Hematopoietic multipotent progenitor cell treated with erythropoietin and hydrocortisone succinate and interleukin-3 and kit ligand, for 8 days (in vitro differentiated cells): ENCODE measurements at regions not wholly inside any gene's neighbourhood (a gene's known extent, or its start where the extent isn't known, plus 50 kb on each side); places are given as distances from the start of the nearest gene placed in this dataset.

Experiments used
- DNase-seq: peaks from one replicate; pipeline ENCODE4 v3.0.0-alpha.2; 2015

DNA sequence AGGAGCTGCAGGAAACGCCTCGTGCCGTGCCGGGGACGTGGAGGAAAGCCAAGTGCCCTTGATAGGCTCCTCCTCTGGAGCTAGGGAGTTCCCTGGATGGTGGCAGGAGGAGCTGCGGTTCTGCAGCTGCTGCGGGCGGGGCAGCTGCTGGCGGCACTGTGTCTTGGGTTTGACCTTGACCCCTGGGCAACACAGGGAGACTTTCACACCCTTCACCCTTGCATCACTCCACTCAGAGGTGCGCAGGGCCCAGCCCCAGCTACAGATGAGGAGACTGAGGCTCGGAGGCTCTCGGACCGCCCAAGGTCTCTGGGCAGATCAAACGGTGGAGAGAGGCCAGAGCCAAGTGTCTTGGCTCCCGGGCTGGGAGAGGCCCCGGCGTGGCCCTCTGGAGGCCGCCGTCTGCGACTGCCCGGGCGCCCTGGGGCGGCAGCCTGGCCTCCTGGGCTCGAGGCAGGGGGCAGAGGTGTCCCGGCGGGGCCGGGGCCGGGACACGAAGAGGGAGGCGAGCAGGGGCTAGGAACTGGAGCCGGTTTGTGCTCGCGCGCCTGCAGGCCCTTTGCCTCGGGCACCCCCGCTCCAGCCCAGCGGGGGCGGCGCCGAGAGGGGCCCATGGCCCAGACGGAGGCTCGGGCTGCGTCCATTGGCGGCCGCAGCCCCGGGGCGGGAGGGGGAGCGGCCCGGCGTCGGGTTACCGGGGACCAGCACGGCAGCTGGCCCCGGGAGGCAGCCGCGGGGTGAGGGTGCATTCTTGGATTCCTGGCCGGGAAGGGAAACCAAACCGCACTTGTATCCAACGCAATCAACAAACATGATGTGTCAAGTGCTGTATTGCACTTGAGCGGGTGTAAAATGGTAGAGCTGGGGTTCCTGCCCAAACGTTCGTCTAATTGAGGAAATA lies 129.6 kb upstream of the SLC1A4 start:
- peak; percentile 63 for DNase-seq

- no peak for DNase-seq
These were observed 128.8 kb upstream of the SLC1A4 start for GRCh38 chr2:64860276-64860885.

- no peak for DNase-seq
These were observed 128.3 kb upstream of the SLC1A4 start for GRCh38 chr2:64860936-64861335.

- DNase-seq, result no peak
These were observed 127.5 kb upstream of the SLC1A4 start for GRCh38 chr2:64861452-64862397.

DNA sequence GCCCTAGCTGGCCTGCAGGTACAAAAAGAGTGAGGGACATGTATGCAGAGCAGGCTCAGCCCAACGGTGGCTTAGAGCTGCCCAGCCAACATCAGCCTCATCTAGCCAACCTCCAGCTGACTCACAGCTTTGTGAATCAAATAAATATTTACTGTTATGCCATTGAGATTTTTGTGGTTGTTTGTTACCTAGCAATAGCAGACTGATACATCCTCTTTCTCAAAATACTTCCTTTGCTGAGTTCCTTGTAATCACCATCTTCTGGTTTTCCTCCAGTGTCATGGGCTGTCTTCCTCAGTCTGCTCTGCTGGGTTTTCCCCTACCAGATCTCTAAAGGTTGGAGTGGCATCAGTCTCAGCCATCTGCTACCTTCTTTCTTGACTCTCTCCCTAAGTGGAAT lies 126.6 kb upstream of the SLC1A4 start:
- no peak for DNase-seq

- DNase-seq, result no peak
These were observed 125.9 kb upstream of the SLC1A4 start for GRCh38 chr2:64863097-64863820.

DNA sequence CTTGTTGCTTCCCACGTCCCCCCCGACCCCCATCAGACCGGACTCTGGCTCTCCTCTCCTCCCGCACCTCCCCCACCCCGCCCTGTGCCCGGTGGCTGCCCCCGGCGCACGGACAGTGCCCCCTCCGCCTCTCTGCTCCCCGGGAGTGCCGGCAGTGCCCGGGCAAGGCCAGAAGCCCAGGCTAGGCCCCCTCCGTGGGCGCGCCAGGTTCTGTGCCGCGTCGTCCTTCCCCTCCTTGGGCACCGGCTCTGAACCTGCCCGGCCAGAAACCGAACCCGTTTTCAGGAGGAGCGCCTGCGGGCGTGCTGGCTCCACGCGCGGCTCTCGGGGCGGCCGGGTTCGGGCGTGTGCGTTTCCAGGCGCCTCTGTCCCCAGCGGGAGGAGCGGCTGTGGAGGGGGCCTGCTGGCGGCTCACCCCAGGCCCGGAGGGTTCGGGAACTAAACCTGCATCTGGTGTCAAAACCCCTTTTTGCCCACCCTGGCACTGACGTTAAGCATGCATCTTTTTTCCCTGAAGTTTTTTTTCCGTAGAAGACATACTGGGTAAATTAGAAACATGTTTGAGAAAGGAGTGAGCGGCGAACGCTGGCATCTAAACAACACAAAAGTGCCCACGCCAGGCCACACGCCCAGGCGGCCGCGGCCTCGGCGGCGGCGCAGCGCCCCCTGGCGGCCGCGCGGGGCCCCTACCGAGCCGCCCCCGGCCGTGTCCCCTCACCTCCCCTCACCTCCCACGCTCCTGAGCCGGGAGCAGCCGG lies 123.9 kb upstream of the SLC1A4 start:
- DNase-seq, result peak; percentile 61

DNA sequence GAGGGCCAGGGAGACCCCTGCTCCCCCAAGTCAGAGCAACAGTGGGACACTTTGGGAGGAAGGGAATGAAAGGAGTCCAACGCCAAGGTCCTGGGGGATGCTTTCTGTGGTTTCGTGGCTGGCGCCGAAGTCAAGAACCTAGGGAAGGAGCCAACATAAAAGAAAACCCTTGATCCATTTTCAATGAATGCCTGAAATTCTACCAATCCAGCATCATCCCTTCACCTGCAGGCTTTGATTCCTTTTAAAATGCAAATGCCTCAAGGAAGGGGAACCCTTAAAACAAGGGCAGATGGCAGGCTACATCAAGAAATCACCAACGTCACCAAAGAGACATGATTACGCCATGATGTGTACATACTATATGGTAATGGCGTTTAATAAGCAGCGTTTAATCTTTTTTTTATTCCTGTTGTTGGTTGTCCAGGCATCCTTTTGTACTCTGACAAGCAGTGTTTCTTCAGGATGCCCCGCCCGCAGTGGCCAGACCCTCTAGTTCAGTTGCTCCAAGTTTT lies 123.3 kb upstream of the SLC1A4 start:
- DNase-seq, result no peak

GRCh38 chr2:64866797-64867196 lies 122.4 kb upstream of the SLC1A4 start:
- no peak for DNase-seq

DNA sequence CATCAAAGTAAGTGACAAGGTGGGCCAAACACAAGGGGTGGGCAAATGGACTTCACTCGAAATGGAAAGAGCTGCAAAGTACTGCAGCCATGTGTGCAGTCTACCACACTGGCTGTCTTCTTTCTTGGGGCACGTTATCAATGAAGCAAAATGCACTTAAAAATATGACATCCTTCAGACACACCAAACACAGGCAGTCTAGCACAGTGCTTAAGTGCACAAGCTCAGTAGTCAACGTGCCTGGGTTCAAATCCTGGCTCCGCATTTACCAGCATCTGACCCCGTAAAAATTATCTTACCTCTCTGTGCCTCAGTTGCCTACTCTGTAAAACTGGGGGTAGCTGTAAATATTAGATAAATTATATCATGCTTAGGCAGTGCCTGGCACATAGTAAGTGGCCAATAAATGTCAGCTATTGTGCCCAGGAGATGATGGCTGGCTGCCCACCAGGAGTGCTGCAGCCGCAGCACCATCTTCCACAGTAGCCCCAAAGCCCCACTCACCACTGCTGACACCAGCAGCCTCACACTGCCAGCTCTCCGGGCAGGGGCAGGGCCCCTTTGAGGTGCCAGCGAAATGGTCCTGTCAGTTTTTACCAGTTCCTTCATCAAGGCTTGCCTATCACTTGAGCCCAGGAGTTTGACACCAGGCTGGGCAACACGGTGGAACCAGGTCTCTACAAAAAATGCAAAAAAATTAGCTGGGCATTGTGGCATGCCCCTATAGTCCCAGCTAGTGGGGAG lies 121.8 kb upstream of the SLC1A4 start:
- DNase-seq, result no peak

DNA sequence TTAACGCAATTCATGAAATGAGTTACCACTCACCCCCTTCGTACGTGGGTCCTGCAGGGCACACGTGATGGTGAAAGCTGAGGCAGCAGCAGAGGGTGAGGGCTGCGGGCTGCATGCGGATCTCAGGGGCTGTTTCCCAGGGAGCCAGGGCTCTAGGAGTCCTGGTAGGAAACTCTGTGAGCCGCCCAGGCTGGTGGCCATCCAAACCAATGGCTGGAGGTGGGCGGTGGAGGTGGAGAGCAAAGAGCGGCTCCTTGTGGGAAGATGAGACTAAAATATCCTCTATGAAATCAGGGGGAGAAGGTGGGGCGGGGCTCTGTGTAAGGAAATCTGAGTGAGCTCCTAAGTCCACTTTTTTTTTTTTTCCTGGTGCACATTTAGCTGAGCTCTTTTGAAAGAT lies 120.1 kb upstream of the SLC1A4 start:
- DNase-seq, result no peak

DNA sequence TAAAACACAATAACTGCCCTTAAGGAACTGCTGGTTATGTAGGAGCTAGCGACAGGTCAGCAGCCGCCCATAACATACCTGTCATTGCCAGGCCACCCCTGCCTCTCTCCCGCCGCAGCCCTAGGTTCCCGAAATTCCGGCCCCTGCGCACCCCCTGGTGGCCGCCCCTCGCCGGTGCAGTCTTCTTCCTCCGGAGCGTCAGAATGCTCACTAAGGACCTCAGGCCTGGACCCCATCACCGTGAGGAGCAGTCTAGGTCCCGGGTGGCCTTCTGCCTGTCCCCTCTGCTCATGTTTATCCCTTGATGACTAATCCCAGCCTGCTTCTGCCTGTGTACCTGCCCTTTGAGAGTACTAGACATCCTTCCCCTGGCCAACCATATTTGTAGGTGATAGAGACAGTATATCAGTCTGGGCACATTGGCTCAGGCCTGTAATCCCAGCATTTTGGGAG lies 115.7 kb upstream of the SLC1A4 start:
- DNase-seq, result peak; percentile 52

DNA sequence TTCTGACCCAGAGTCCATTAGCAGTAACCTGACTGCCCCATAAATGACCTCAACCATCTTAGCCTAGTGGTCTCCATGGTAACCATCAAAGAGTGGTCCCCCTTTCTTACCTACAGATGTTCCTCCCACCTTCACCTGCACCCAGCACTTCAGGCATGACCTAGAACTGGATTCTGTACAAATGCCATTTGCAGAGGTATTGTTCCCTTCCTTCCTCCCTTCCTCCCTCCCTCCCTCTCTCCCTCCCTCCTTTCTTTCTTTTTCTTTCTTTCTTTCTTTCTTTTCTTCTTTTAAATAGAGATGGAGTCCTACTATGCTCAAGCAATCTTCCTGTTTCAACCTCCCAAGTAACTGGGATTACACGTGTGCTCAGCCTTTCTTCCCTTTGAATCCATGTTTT lies 114.6 kb upstream of the SLC1A4 start:
- DNase-seq, result no peak

GRCh38 chr2:64875368-64875767 lies 113.8 kb upstream of the SLC1A4 start:
- no peak for DNase-seq

DNA sequence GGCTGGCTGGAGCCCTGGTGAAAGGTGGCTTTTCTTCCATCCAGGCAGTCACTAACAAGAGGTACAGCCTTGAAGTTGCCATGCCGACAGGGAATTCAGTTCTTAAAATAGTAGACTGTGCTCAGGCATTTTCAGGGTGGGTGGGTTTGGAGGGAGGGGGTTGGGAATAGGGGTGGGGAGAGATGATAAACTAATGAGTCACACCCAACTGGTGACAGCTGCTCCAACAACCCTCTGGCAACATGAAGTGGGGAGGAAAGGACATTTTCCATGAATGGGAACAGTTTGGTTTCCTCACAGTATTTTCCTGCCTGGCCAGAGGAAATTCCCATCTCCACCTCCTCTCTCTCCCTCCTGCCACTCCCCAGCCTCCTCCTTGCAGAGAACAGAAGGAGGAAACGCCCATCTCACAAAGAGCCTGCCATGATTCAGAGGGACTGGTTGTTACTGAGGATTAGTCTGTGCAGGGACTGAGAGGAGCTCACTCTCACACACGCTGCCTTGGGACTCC lies 113.0 kb upstream of the SLC1A4 start:
- DNase-seq, result no peak

DNA sequence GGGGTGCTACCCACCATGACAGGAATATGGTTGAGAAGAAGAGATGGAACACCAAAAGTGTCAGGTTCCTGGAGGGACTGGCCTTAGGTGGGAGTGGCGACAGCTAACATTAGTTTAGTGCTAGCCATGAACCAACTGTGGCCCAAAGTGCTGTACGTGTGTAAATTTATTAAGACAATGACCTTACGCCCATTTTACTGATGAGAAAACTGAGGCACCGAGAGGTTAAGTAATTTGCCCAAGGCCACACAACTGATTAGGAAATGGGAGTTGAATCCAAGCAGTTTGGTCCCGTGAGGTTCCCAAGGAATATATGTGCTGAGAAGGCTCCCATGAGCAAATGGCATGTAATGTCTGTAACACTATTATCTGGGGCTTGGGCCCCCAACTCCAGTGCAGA lies 109.5 kb upstream of the SLC1A4 start:
- DNase-seq, result no peak

- no peak for DNase-seq
These were observed 108.8 kb upstream of the SLC1A4 start for GRCh38 chr2:64880193-64880951.

GRCh38 chr2:64881037-64881492 lies 108.1 kb upstream of the SLC1A4 start:
- DNase-seq, result no peak

- no peak for DNase-seq
These were observed 101.6 kb upstream of the SLC1A4 start for GRCh38 chr2:64887565-64887964.
